HG02885 (cell line): ENCODE measurements at regions not wholly inside any gene's neighbourhood (a gene's known extent, or its start where the extent isn't known, plus 50 kb on each side); places are given as distances from the start of the nearest gene placed in this dataset.

Source experiments
- ATAC-seq: cut with Tn5 transposase; IDR thresholded peaks from one replicate; pipeline ENCODE4 v1.9.1; 2021; ENCODE audit warnings: mild to moderate bottlenecking; ENCODE audit not compliant: unreplicated experiment, poor library complexity

DNA sequence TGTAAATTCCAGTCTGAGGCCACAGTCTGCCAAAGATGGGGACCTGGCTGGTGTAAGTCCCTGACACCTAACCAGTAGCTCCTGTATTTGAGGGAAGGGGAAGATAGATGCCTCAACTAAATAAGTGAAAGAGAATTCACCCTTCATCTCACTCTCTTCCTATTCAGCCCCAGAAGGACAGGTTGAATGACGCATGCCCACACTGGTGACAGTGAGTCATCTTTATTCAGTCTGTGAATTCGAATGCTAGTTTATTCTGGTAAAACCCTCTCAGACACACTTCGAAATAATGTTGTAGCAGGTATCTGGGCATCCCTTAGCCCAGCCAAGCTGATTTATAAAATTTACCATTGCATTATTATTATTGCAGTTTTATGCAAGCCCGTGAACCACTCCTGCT is 617.0 kb upstream of the PRMT6 start:
- ATAC-seq: no peak

DNA sequence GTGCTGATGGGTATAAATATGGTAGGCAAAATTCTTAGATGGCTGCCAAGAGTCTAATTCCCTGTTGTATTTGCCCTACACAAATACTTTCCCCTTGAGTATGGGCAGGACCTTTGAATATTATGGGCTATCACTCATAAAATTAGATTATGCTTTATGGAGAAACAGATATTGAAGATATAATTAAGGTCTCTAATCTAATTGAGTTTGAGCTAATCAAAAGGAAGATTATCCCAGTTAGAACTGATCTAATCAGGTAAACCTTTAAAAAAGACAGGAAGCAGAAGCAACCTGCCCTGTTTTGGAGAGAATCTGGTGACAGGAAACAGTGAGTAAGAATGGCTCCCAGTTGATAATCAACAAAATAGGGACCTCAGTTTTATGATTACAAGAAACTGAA is 609.0 kb upstream of the PRMT6 start:
- ATAC-seq: no peak

DNA sequence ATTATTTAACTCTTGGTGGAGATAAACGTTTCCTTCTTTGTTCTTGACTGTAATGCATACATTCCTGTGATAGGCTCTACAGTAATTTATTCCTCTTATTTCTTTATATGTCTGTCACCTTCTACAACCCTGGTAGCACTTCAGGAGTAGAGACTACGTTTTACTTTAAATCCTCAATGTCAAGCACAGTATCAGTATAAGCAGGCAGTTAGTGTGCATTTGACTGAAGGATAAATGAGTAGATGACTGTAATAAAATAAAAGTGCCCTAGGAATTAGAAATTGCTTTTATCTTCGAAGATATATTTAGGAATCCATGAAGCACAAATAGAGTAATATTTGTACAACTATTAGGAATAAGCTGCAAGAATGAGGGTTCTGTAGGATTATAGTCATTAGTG is 599.6 kb upstream of the PRMT6 start:
- ATAC-seq: no peak

DNA sequence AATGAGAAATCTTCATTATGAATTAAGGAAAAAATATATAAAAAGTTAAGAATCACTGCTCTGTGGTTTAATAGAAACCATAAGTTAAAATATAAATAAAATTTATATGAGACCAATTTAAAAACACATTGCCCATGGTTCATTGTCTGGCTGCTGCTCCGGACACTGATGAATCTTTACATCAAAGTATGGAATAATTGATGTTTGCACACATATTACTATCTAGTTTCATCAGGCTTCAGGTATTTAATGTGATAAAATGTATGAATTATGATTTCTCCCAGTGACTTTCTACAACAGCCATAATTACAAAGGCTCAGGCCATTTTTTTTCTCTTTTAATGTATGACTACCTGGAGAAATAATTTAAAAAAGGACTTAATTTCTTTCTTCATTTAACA is 599.1 kb upstream of the PRMT6 start:
- no peak for ATAC-seq

DNA sequence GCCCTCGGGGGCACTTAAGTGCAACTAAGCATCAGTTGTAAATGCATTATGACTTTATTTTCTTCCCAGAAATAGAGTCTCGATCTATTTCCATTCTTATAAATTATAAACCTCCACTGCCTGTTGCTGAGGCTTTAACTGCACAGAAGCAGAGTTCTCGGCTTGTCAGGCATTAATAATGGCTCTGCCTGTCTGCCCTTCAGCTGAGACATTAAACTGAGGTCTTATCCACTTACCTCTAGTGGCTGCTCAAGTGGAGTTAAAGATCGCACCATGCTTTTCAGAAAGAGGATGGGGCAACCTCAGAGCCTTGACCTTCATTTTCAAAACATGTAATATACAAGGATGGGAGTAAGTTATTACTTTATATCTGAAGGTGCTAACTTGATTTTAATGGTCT is 597.6 kb upstream of the PRMT6 start:
- ATAC-seq: no peak

DNA sequence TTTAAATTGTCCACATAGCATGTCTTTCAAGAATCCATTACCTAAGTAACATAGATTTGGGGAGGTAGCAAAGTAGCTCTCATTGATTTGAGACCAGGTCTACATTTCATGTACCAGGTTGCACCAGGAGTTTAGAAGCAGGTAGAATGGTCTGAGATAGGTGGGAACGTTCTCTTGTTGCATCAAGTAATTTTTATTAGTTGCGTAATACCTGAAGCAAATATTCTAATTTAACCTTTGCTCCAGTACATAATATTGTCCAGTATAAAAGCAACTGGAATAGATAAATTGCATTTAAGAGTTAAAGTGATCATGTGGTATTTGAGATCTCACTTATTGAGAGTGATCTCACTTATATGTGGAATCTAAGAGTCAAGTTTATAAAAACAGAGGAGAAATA is 597.1 kb upstream of the PRMT6 start:
- ATAC-seq: no peak

DNA sequence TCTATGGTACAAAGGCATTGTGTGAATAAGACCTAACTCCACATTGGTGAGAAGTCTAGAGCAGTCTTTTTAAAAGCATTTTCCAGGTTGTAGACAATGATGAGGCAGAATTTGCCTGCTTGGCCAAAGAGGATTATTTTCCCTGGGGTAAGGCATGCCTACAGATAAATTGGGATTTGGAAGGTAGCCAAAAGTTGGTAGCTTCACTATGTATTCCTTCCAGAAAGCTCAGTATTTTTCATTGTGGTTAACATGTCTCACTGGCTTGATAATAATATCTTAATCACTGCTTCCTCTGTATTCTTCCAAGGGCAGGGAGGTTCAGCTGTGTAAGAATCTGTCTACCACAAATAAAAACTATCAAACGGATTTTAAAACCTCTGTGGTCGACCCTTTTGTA is 590.8 kb upstream of the PRMT6 start:
- no peak for ATAC-seq

DNA sequence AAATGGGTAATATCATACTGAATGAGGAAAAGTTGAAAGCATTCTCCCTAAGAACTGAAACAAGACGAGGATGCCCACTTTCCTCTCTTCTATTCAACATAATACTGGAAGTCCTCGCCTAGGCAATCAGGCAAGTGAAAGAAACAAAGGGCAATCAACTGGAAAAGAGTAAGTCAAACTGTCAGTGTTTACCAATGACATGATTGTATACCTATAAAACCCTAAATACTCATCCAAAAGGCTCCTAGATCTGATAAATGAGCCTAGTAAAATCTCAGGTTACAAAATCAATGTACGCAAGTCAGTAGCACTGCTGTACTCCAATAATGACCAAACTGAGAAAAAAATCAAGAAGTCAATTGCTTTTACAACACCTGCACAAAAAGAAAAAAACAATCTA is 575.8 kb upstream of the PRMT6 start:
- no peak for ATAC-seq

DNA sequence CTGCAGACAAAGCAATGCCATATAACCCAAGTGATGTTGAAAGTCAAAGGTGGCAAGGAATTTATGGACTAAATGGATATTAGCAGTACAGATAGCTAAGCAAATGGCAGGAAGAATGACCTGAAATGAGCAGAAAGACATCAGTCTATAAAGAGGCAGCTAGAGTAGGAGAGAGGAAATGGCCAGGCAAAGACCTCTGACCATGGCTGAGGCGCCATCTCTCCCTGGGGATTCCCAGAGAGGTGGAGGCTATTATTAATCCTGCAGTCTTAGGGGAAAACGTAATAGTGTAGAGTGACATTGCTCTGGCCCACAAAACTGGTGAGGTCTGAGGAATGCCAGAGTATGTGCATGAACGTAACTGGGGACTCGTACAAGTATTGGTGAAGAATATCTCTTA is 563.6 kb upstream of the PRMT6 start:
- ATAC-seq: no peak

DNA sequence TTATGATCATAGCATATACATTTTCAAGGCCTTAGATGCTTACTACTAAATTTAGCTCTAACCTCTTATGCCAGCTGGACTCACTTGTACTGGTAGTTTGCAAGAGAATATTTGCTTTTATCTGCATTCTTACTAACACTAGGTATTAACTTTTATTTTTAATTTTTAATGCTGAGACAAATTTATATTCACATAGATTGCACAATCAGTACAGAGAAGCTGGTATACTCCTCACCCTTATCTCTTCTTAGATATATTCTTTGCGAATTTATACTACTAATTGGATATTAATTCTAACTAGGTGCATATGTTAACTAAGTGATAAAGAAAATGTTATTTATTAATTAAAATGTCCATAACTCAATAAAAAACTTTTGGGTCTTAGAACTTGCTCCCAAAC is 561.8 kb upstream of the PRMT6 start:
- ATAC-seq: no peak

DNA sequence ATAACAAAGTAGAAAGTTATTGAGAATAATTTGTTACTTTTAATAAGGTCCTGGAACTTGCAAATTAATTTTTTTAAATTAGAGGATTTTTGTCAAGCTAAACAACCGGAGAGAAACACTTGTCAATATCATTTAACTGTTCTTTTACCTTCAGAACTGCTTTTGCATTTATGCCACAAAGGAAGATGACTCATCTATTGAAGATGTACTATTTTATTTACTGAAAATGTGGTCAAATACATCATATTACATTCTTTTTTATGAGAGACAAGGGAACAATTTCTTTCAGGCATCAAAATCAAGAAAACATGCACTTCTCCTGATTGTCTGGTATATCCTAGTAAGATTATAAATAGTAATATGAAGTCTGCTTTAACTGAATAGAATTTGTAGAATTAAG is 558.2 kb upstream of the PRMT6 start:
- no peak for ATAC-seq

DNA sequence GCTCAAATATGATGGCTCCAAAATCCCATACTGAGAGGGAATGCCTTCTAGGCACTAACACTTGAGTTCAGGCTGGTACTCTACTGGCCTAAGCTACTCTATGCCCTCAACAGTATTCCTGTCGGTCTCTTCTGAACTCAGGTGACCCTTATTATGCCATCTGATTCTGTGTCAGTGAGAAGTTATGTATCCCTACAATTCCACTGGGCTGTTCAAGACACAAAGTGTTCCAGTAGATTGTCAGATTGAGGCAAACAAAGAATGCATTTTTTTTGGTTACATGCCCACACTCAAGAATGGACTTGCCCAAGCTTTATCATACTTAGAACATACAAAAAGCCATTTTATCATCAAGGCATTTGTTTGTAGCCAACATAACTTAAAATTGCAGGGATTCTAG is 553.8 kb upstream of the PRMT6 start:
- no peak for ATAC-seq

DNA sequence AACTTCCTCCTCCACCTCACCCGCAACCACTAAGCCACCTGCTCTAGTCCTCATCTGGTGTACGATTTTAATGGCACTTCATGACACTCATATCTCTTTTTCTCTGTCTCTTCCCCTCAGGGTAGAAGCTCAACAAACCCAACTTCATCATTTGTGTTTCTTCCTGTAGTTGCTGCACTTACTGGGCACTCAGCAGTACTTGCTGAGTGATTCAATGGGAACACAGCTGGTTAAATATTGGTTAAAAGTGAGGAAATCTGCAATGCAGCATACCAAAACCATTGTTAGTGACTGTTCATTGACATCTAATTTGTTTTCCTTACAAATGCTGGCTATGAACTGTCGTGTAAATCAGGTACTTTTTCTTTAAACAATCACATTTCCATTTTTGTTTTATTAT is 541.1 kb upstream of the PRMT6 start:
- no peak for ATAC-seq

DNA sequence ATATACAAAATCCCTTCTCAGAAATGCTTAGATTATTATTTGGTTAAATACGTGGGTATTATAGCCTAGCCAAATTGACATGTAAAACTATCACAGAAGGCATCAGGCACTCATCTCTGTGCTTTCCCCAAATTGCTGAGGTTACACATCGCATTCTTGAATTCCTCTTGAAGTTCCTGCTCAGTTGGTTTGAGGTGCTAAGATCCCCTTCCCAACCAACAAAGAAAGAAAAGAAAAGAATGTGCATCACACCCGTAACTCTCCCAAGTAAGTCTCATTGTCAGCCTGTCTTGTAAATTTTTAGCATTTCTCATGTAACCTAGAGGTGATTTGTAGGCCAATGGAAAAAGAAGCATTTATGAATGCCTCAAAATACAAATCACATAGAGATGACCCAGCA is 539.2 kb upstream of the PRMT6 start:
- no peak for ATAC-seq

DNA sequence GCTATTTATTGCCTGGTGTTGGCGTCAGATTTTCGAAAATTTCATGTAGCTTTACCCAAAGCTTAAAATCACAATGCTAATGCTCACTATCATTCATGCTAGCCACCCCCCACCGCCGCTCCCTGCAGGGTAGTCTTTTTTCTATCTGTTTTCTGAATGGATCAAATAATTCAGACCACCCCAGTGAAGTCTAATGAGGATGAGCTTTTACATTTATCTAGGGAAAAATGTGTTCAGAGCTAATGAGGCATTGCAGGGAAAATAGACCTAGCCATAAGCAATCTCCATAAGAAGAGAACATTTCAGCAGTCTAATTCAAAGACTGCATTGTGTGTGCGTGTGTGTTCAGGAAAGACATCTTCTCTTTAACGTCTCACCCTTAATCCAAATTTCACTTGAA is 533.0 kb upstream of the PRMT6 start:
- no peak for ATAC-seq

DNA sequence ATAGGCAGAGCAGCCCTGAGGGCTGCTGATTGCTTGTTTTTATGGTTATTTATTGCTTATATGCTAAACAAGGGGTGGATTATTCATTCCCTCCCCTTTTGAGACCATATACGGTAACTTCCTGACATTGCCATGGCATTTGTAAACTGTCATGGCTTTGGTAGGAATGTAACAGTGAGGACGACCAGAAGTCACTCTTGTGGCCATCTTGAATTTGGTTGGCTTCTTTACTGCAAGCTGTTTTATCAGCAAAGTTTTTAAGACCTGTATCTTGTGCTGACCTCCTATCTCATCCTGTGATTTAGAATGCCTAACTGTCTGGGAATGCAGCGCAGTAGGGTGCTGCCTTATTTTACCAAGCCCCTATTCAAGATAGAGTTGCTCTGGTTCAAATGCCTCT is 531.8 kb upstream of the PRMT6 start:
- ATAC-seq: no peak

DNA sequence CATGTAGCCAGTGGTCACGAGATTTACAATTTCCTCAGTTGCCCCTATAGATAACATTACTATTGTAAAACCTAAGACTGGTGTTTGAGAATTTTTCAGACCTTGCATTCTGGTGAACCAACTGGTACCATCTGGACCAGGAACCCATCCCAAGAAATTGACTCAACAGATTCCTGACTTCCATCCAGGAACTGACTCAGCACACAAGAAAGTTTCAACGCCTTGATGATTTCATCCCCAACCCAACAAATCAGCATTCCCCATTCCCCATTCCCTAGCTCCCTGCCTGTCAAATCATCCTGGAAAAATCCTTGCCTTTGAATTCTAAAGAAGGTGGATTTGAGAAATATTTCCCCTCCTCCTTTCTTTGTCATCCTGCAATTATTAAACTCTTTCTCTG is 529.8 kb upstream of the PRMT6 start:
- ATAC-seq: no peak

DNA sequence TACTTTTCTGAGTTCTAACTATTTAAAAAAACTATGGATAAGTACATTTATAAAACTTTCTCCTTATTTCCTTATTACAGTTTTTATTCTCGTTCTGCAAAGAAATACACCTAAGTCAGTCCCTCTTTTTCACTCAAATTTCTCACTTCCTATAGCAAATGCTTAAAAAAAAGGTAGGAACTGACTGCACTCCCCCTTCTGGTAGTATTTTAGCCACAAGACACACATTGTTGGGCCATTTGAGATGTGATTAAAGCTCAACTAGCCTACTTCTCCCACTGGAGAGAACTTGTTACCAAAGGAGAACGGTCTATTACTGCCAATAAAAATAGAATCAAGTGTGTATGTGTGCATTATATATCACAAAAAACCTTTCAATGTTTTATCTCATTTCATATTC is 521.9 kb upstream of the PRMT6 start:
- no peak for ATAC-seq

DNA sequence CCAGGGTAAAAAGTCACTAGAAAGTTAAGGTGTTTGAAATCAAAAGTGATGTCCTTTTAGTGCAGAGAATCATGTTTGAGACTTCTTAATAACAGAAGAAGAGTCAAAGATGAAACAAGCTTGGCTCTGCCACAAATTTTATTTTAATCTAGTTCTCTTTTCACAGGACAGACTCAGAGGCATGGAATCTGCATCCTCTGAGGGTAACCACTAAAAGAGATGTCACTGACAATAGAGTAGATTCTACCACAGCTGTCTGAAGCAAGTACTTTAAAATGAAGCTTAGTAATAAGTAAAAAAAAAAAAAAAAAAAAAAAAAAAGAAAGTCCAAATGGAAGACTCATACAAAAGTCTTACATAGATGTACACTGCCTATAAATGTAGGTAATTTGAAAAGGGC is 519.7 kb upstream of the PRMT6 start:
- ATAC-seq: no peak

DNA sequence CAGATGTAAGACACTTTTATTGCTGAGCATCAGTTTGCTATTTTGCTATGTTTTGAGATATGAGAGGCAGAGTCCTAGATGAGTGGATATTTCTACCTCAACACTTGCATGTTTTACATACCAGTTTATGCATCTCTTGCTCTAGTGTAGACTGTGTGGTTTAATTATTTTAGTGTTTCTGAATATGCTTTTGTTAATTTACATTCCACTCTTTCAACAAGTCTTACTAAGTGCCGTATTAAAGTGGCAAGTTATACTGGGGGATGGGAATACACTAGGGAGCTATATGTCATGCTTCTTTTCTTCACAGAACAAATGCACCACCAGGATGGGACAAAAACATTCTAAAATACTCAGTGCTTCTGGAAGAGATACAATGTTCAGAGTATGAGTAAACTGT is 507.7 kb upstream of the PRMT6 start:
- ATAC-seq: no peak

DNA sequence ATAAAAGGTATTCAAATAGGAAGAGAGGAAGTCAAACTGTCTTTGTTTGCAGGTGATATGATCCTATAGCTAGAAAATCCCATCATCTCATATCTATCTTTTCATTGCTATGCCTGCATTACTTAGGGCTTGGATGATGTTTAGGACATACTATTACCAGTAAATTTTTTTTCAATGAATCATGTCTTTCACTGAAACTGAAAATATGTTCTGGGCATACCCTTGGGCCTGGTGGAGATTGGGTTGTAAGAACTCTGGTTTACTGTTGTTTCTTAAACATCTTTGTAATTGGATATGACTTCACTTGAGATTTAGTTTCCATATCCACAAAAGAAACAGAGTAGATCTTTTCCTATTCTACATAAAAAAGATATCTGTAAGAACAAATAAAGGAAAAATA is 502.2 kb upstream of the PRMT6 start:
- ATAC-seq: no peak

DNA sequence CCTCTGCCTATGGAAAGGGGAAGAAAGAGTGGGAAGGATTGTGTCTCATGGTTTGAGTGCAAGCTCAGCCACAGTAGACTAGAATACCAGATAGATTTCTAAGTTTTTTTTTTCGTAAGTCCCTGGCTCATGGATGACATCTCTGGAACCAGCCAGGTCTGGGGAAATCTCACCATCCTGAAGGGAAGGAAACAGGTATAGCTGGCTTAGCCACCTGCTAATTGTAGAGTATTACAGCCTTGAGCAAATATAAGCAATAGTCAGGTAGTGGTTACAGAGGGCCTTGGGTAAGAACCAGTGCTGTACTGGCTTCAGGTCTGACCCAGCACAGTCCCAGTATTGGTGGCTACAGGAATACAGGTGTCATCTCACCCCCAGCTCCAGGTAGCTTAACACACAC is 500.9 kb upstream of the PRMT6 start:
- no peak for ATAC-seq

DNA sequence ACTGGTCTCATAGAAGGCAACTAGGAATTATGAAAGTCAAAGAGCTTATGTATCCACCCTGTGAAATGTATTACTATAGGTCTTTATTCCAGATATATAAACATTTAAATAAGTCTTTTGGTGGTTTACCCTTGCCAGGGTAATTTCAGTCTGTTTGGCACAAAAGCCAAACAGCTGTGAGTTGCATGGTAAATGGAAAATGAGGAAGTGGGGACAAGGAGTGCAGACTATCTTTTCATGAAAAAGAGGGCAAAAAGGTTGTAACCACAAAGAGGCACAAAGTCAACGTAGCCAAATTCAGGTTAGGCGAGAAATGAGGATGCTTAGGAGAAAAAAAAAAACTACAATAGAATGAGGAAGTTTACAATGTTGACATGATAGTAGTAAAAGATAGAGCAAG is 492.3 kb upstream of the PRMT6 start:
- ATAC-seq: no peak
